HCT116 (cell line): ENCODE measurements at regions not wholly inside any gene's neighbourhood (a gene's known extent, or its start where the extent isn't known, plus 50 kb on each side); places are given as distances from the start of the nearest gene placed in this dataset.

Experiments used
- ATAC-seq: fragments of 200-7000 bp; cut with Tn5 transposase; 2 replicates; pipeline ENCODE4 v1.9.1; 2020; ENCODE audit warnings: mild to moderate bottlenecking, moderate library complexity
- BruUV-seq: library from RNA; stranded (reverse); fragments of 400-500 nt; replicated peaks from 2 replicates; lab custom pipeline; 2021; lab: Mats Ljungman, UMichigan
- CTCF ChIA-PET: fragments of 300-600 bp; sonication (Branson Sonifier 250); formaldehyde crosslinking; loops from one replicate; lab custom pipeline; 2021; ENCODE audit warnings: antibody characterized with exemption; lab: Charles Lee
- POLR2A ChIA-PET: fragments of 300-600, 350-600 bp; sonication (Branson Sonifier 250); formaldehyde crosslinking; loops from one replicate; lab custom pipeline; 2021; ENCODE audit warnings: antibody characterized with exemption; lab: Charles Lee
- RAD21 ChIA-PET, 2 experiments: fragments of 300-600 bp; sonication (Branson Sonifier 250); formaldehyde crosslinking; loops; one replicate each; lab custom pipeline; 2023; ENCODE audit warnings: low total read pairs in 2 of 2; ENCODE audit not compliant: uncharacterized antibody in 2 of 2, unreplicated experiment in 2 of 2, low non-redundant PET in 1 of 2; lab: Charles Lee
- DNase-seq: peaks from one replicate; pipeline ENCODE4 v3.0.0-alpha.2; 2010; ENCODE audit warnings: low read depth, low spot score
- H2AFZ ChIP-seq: fragments of 200-600 bp; shearing (Covaris generic), sonication (generic); 2 replicates; pipeline ENCODE4 v1.6.1; 2017; ENCODE audit warnings: low read depth, mixed run types, mixed read lengths, antibody characterized with exemption, low read length; ENCODE audit not compliant: poor library complexity, severe bottlenecking
- H3K27ac ChIP-seq: 2 replicates; pipeline ENCODE4 v1.5.1; 2012; ENCODE audit warnings: low read depth, low read length
- H3K27me3 ChIP-seq: fragments of 200-600 bp; sonication (generic); 2 replicates; pipeline ENCODE4 v1.6.1; 2016; ENCODE audit warnings: mixed run types, low read length, mixed read lengths; ENCODE audit not compliant: insufficient read depth
- H3K36me3 ChIP-seq, 2 experiments: fragments of 200-500 bp in 1 of 2; fragments of 200-600 bp in 1 of 2; sonication (Bioruptor generic) in 1 of 2; sonication (generic) in 1 of 2; 2 replicates each; pipeline versions ENCODE4 v1.5.1 to v1.6.1; 2014 to 2016; ENCODE audit warnings: low read length in 2 of 2, inconsistent platforms in 1 of 2, mixed read lengths in 1 of 2, mixed run types in 1 of 2; ENCODE audit not compliant: insufficient read depth in 2 of 2, control insufficient read depth in 1 of 2
- H3K4me1 ChIP-seq, 2 experiments: fragments of 200-600 bp in 1 of 2; sonication (generic) in 1 of 2; 2 replicates each; pipeline versions ENCODE4 v1.5.1 to v1.6.1; 2012 to 2017; ENCODE audit warnings: low read length in 2 of 2, inconsistent platforms in 1 of 2, mild to moderate bottlenecking in 1 of 2, mixed read lengths in 1 of 2, mixed run types in 1 of 2, moderate library complexity in 1 of 2; ENCODE audit not compliant: insufficient read depth in 2 of 2, control insufficient read depth in 1 of 2
- H3K4me2 ChIP-seq: fragments of 200-600 bp; sonication (generic); 2 replicates; pipeline ENCODE4 v1.6.1; 2017; ENCODE audit warnings: mixed run types, low read length, mixed read lengths
- H3K4me3 ChIP-seq, 2 experiments: fragments of 200-600 bp in 1 of 2; sonication (generic) in 1 of 2; replicated peaks in 1 of 2; 2 replicates each; pipeline ENCODE4 v1.5.1; 2011 to 2016; ENCODE audit warnings: low read length in 2 of 2, control low read depth in 1 of 2, low read depth in 1 of 2, mild to moderate bottlenecking in 1 of 2, mixed read lengths in 1 of 2, mixed run types in 1 of 2
- H3K79me2 ChIP-seq: fragments of 200-600 bp; sonication (generic); 2 replicates; pipeline ENCODE4 v1.6.1; 2017; ENCODE audit warnings: mild to moderate bottlenecking, mixed run types, low read length, moderate library complexity, mixed read lengths; ENCODE audit not compliant: insufficient read depth
- H3K9ac ChIP-seq: fragments of 200-600 bp; sonication (generic); 2 replicates; pipeline ENCODE4 v1.6.1; 2016; ENCODE audit warnings: low read length, mixed read lengths
- H3K9me2 ChIP-seq: fragments of 200-600 bp; sonication (generic), shearing (Covaris generic); 2 replicates; pipeline ENCODE4 v1.6.1; 2017; ENCODE audit warnings: mixed run types, mild to moderate bottlenecking, moderate library complexity; ENCODE audit not compliant: insufficient read depth
- H3K9me3 ChIP-seq, 2 experiments: fragments of 200-500 bp in 1 of 2; fragments of 200-600 bp in 1 of 2; sonication (Bioruptor generic) in 1 of 2; sonication (generic) in 1 of 2; 2 replicates each; pipeline ENCODE4 v1.6.1; 2014 to 2017; ENCODE audit warnings: low read length in 2 of 2, mixed read lengths in 2 of 2, inconsistent platforms in 1 of 2, low read depth in 1 of 2, mild to moderate bottlenecking in 1 of 2, mixed run types in 1 of 2, moderate library complexity in 1 of 2; ENCODE audit not compliant: control insufficient read depth in 1 of 2, insufficient read depth in 1 of 2
- H4K20me1 ChIP-seq: fragments of 200-600 bp; sonication (generic), shearing (Covaris generic); 2 replicates; pipeline ENCODE4 v1.6.1; 2017; ENCODE audit warnings: mixed run types, mild to moderate bottlenecking, moderate library complexity; ENCODE audit not compliant: insufficient read depth
- CTCF ChIP-seq, 3 experiments: fragments of 200-600 bp in 1 of 3; sonication (generic) in 1 of 3; IDR thresholded peaks in 2 of 3; conservative IDR thresholded peaks in 1 of 3; 2 replicates each; pipeline ENCODE4 v1.5.1; 2012 to 2017; ENCODE audit warnings: low read depth in 2 of 3, low read length in 2 of 3, antibody characterized with exemption in 1 of 3, borderline replicate concordance in 1 of 3, control low read depth in 1 of 3, mild to moderate bottlenecking in 1 of 3, mixed read lengths in 1 of 3, mixed run types in 1 of 3, moderate library complexity in 1 of 3; ENCODE audit not compliant: insufficient read depth in 1 of 3
- REST ChIP-seq: IDR thresholded peaks from 2 replicates; pipeline ENCODE4 v1.6.1; 2012; ENCODE audit warnings: low read depth
- SIN3A ChIP-seq: IDR thresholded peaks from 2 replicates; pipeline ENCODE4 v1.6.1; 2012; ENCODE audit warnings: low read depth
- intact Hi-C: fragments of 100-400 bp; cut with micrococcal nuclease; formaldehyde crosslinking; loops from 2 replicates; pipeline ENCODE4 v1.10.0; 2022

- H3K79me2 ChIP-seq, result no peaks in the 10 kb centered on the region
- no peak overlapping the region for H3K9ac ChIP-seq
- POLR2A ChIA-PET, result no interaction called here
- no peak overlapping the region for H3K4me3 ChIP-seq
- no peaks in the 10 kb centered on the region for H4K20me1 ChIP-seq
- no peak overlapping the region for H3K4me2 ChIP-seq
- RAD21 ChIA-PET, result no interaction called here
- no peak overlapping the region for H2AFZ ChIP-seq
- no peaks in the 10 kb centered on the region for H3K9me2 ChIP-seq
- H3K4me1 ChIP-seq, result no peaks in the 10 kb centered on the region
- H3K27ac ChIP-seq, result no peak overlapping the region
- intact Hi-C loops, result no loop called here
- DNase-seq, result no peak
- H3K36me3 ChIP-seq, result no peaks in the 10 kb centered on the region
- TF ChIP-seq REST (no peak), CTCF (IDR thresholded peaks at IDR 0.05 in 2 of 3, conservative IDR thresholded peaks at IDR 0.05 in 1 of 3; ENCODE audit: borderline replicate concordance in 1 of 3, insufficient read depth in 1 of 3, low read depth in 2 of 3, low read length in 2 of 3) (peak in 2 of 3 experiments; percentile 28 to 40; a peak in 2 of 6 replicates), SIN3A (no peak)
- peaks cover 17% of the 10 kb centered on the region for H3K27me3 ChIP-seq
- H3K9me3 ChIP-seq, result no peaks in the 10 kb centered on the region
- ATAC-seq, result no peak
- no TSS peak for BruUV-seq
- CTCF ChIA-PET, result interaction anchor here (1.0 to 1.8 kb wide), 6 partner anchors 12 to 203 kb away, joined by 3 to 7 read pairs (median 5); no protein-coding TSS in a partner anchor
Measured at GRCh38 chr3:99551520-99551919, 86.9 kb upstream of the COL8A1 start.
